ENCODE measurements at regions not wholly inside any gene's neighbourhood (a gene's known extent, or its start where the extent isn't known, plus 50 kb on each side); places are given as distances from the start of the nearest gene placed in this dataset.

DNA sequence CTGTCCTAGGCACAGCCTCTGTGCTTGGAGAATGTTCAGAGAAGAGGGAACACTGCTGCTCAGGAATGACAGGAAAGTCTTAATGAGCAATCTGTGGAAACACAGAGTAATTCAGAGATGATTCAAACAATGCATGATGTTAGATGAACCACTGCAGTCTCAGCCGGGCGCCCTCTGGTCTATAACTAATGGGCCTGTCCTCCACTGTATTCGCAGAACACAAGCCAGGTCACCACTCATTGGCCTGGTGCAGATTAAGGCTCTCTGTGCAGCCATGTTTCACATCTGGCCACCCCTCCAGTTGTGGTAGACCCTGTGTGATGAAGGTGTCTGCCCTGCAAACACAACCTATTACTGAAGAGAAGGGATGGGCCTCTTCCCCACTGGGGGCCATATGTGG, 281.7 kb upstream of the ROPN1 start:
- Histone ChIP-seq H2AFZ (ENCODE audit: low read length) (no peak overlapping the region), H3K36me3 (ENCODE audit: insufficient read depth, low read length) (no peaks in the 10 kb centered on the region), H3K79me2 (ENCODE audit: insufficient read depth, low read length) (no peaks in the 10 kb centered on the region), H3F3A (ENCODE audit: low read depth) (no peaks in the 10 kb centered on the region), H3K4me1 (ENCODE audit: insufficient read depth, low read length, poor library complexity, severe bottlenecking) (peaks cover 7% of the 10 kb centered on the region), H3K9me3 (ENCODE audit: insufficient read depth, low read depth, low read length) (no peaks in the 10 kb centered on the region), H3K4me3 (ENCODE audit: low read length, poor library complexity, severe bottlenecking) (no peak overlapping the region), H3K27me3 (ENCODE audit: insufficient read depth, low read length, poor library complexity, severe bottlenecking) (no peaks in the 10 kb centered on the region), H4K20me1 (ENCODE audit: insufficient read depth, low read length, poor library complexity, severe bottlenecking) (no peaks in the 10 kb centered on the region), H3K9ac (ENCODE audit: low read depth, low read length, poor library complexity, severe bottlenecking) (no peak overlapping the region), H3K4me2 (ENCODE audit: low read depth, low read length, poor library complexity, severe bottlenecking) (no peak overlapping the region), H3K9me2 (replicated peaks; ENCODE audit: low read depth, low read length) (no peaks in the 10 kb centered on the region)
- no peak for TF ChIP-seq EZH2phosphoT487 (IDR thresholded peaks at IDR 0.05; ENCODE audit: borderline replicate concordance)
- TF ChIP-seq CTCF (conservative IDR thresholded peaks at IDR 0.05; ENCODE audit: low read length) = no peak

DNA sequence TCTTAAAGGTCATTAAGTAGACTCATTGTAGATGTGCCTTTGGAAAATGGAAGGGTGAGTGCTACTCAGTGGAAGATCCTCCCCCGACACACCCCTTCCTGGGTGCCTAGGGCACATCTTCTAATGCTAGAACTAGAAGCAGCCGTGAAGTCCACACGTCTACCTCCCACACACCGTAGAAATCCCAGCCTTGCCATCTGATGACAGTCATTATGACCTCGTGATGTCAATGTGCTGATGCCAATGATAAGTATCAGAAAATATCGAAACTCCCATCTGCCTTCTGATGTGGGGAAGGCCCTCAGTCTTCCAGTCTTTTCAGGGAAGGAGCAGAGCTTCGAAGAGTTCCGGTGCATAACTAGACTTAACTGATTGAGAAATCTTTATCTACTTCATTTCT, 282.1 kb upstream of the ROPN1 start:
- Histone ChIP-seq H3K4me2 (ENCODE audit: low read depth, low read length, poor library complexity, severe bottlenecking) (no peak overlapping the region), H3K9me2 (replicated peaks; ENCODE audit: low read depth, low read length) (no peaks in the 10 kb centered on the region), H2AFZ (ENCODE audit: low read length) (no peak overlapping the region), H3K4me3 (ENCODE audit: low read length, poor library complexity, severe bottlenecking) (no peak overlapping the region), H3K4me1 (ENCODE audit: insufficient read depth, low read length, poor library complexity, severe bottlenecking) (peaks cover 7% of the 10 kb centered on the region), H3K9me3 (ENCODE audit: insufficient read depth, low read depth, low read length) (no peaks in the 10 kb centered on the region), H3K27me3 (ENCODE audit: insufficient read depth, low read length, poor library complexity, severe bottlenecking) (no peaks in the 10 kb centered on the region), H3K79me2 (ENCODE audit: insufficient read depth, low read length) (no peaks in the 10 kb centered on the region), H3K36me3 (ENCODE audit: insufficient read depth, low read length) (no peaks in the 10 kb centered on the region), H3F3A (ENCODE audit: low read depth) (no peaks in the 10 kb centered on the region), H4K20me1 (ENCODE audit: insufficient read depth, low read length, poor library complexity, severe bottlenecking) (no peaks in the 10 kb centered on the region), H3K9ac (ENCODE audit: low read depth, low read length, poor library complexity, severe bottlenecking) (no peak overlapping the region)
- TF ChIP-seq CTCF (conservative IDR thresholded peaks at IDR 0.05; ENCODE audit: low read length) (no peak), EZH2phosphoT487 (IDR thresholded peaks at IDR 0.05; ENCODE audit: borderline replicate concordance) (no peak)

- Histone ChIP-seq H3K9me3 (ENCODE audit: insufficient read depth, low read depth, low read length) (no peaks in the 10 kb centered on the region), H3K36me3 (ENCODE audit: insufficient read depth, low read length) (no peaks in the 10 kb centered on the region), H3K9ac (ENCODE audit: low read depth, low read length, poor library complexity, severe bottlenecking) (no peak overlapping the region), H3K4me1 (ENCODE audit: insufficient read depth, low read length, poor library complexity, severe bottlenecking) (peaks cover 7% of the 10 kb centered on the region), H3K27me3 (ENCODE audit: insufficient read depth, low read length, poor library complexity, severe bottlenecking) (no peaks in the 10 kb centered on the region), H3K4me2 (ENCODE audit: low read depth, low read length, poor library complexity, severe bottlenecking) (no peak overlapping the region), H3K9me2 (replicated peaks; ENCODE audit: low read depth, low read length) (no peaks in the 10 kb centered on the region), H3K79me2 (ENCODE audit: insufficient read depth, low read length) (no peaks in the 10 kb centered on the region), H3F3A (ENCODE audit: low read depth) (no peaks in the 10 kb centered on the region), H4K20me1 (ENCODE audit: insufficient read depth, low read length, poor library complexity, severe bottlenecking) (no peaks in the 10 kb centered on the region), H2AFZ (ENCODE audit: low read length) (no peak overlapping the region), H3K4me3 (ENCODE audit: low read length, poor library complexity, severe bottlenecking) (no peak overlapping the region)
- TF ChIP-seq EZH2phosphoT487 (IDR thresholded peaks at IDR 0.05; ENCODE audit: borderline replicate concordance) (no peak), CTCF (conservative IDR thresholded peaks at IDR 0.05; ENCODE audit: low read length) (no peak)
Observed at GRCh38 chr3:124275412-124275811, 283.5 kb upstream of the ROPN1 start.

Measured in Loucy (cell line).